ENCODE measurements at regions not wholly inside any gene's neighbourhood (a gene's known extent, or its start where the extent isn't known, plus 50 kb on each side); places are given as distances from the start of the nearest gene placed in this dataset.

GRCh38 chr11:37804666-37805065, 1206.6 kb upstream of the RAG2 start:
- BruUV-seq (replicated peaks) = no TSS peak
- Histone ChIP-seq H2AFZ (ENCODE audit: control insufficient read depth, low read depth, low read length) (no peak overlapping the region), H3K9ac (ENCODE audit: control insufficient read depth, insufficient read depth, low read length) (no peak overlapping the region), H3K4me2 (ENCODE audit: control insufficient read depth, insufficient read depth) (no peak overlapping the region), H3K27me3 (replicated peaks in 1 of 2; ENCODE audit: control insufficient read depth in 2 of 2, insufficient read depth in 2 of 2, low read length in 1 of 2) (no peaks in the 10 kb centered on the region), H3K79me2 (ENCODE audit: control insufficient read depth, insufficient read depth, low read length) (no peaks in the 10 kb centered on the region), H3K9me3 (replicated peaks; ENCODE audit: control insufficient read depth, insufficient read depth, low read length) (no peaks in the 10 kb centered on the region), H3K36me3 (ENCODE audit: control insufficient read depth in 2 of 2, insufficient read depth in 2 of 2, low read length in 1 of 2) (no peaks in the 10 kb centered on the region), H3K4me1 (ENCODE audit: control insufficient read depth, insufficient read depth, low read length) (no peaks in the 10 kb centered on the region), H3K4me3 (no peak overlapping the region), H4K20me1 (ENCODE audit: control insufficient read depth, insufficient read depth) (no peaks in the 10 kb centered on the region), H3K27ac (ENCODE audit: control insufficient read depth, insufficient read depth) (no peak overlapping the region)
- in situ Hi-C loops (cut with MboI) = no loop called here
- no peak for DNase-seq (ENCODE audit: low read depth, low spot score)
- intact Hi-C loops (cut with micrococcal nuclease; ENCODE audit: unreplicated experiment) = no loop called here
- SMC1A ChIA-PET (ENCODE audit: uncharacterized antibody, unreplicated experiment) = interaction anchor here (1.1 kb wide), 1 partner anchor 66 kb away, joined by 3 read pairs; no protein-coding TSS in a partner anchor
- 3% methylated on average over 2 of the region's 2 CpGs for WGBS (ENCODE audit: insufficient coverage, insufficient replicate concordance, low lambda C conversion rate, missing lambda C conversion rate)
- CTCF ChIA-PET = no interaction called here
- RAD21 ChIA-PET (ENCODE audit: unreplicated experiment) = interaction anchor here (0.7 kb wide), 1 partner anchor 194 kb away, joined by 3 read pairs; no protein-coding TSS in a partner anchor
- ATAC-seq = no peak
- FAIRE-seq = no peak
- TF ChIP-seq ZNF384 (IDR thresholded peaks at IDR 0.05; ENCODE audit: borderline replicate concordance, low read depth, low read length) (no peak), USF1 (IDR thresholded peaks at IDR 0.05; ENCODE audit: borderline replicate concordance, extremely low read length, insufficient read depth, low read depth, low read length) (no peak)
- POLR2A ChIA-PET = no interaction called here

- RAD21 ChIA-PET (ENCODE audit: unreplicated experiment) = no interaction called here
Measured at GRCh38 chr11:37788141-37788877, 1190.3 kb upstream of the RAG2 start.

More at GRCh38 chr11:37788141-37788877, 1190.3 kb upstream of the RAG2 start:
- no peaks in the 10 kb centered on the region for H3K79me2 ChIP-seq (ENCODE audit: control insufficient read depth, insufficient read depth, low read length)
- H3K27me3 ChIP-seq (replicated peaks in 1 of 2; ENCODE audit: control insufficient read depth in 2 of 2, insufficient read depth in 2 of 2, low read length in 1 of 2) = no peaks in the 10 kb centered on the region
- no peak overlapping the region for H3K9ac ChIP-seq (ENCODE audit: control insufficient read depth, insufficient read depth, low read length)
- no peaks in the 10 kb centered on the region for H4K20me1 ChIP-seq (ENCODE audit: control insufficient read depth, insufficient read depth)
- in situ Hi-C loops (cut with MboI) = loop anchor here (5.0 kb wide), 1 partner anchor 51 kb away; no protein-coding TSS in a partner anchor
- H2AFZ ChIP-seq (ENCODE audit: control insufficient read depth, low read depth, low read length) = no peak overlapping the region
- H3K4me1 ChIP-seq (ENCODE audit: control insufficient read depth, insufficient read depth, low read length) = no peaks in the 10 kb centered on the region
- no peaks in the 10 kb centered on the region for H3K36me3 ChIP-seq (ENCODE audit: control insufficient read depth in 2 of 2, insufficient read depth in 2 of 2, low read length in 1 of 2)
- H3K9me3 ChIP-seq (replicated peaks; ENCODE audit: control insufficient read depth, insufficient read depth, low read length) = no peaks in the 10 kb centered on the region
- no peak for FAIRE-seq
- TF ChIP-seq YBX1 (IDR thresholded peaks at IDR 0.05) = no peak
- TF ChIP-seq TCF3 (IDR thresholded peaks at IDR 0.05; ENCODE audit: borderline replicate concordance, insufficient read depth, low read depth, low read length) = no peak
- TF ChIP-seq SUPT20H (IDR thresholded peaks at IDR 0.05; ENCODE audit: borderline replicate concordance, control insufficient read depth, low read depth, low read length) = no peak
- TF ChIP-seq YY1 (IDR thresholded peaks at IDR 0.05; ENCODE audit: low read depth, low read length) = no peak
- TF ChIP-seq BCL3 (IDR thresholded peaks at IDR 0.05; ENCODE audit: borderline replicate concordance, insufficient read depth, low read depth, low read length, poor library complexity, severe bottlenecking) = no peak
- TF ChIP-seq BRCA1 (IDR thresholded peaks at IDR 0.05; ENCODE audit: low read depth, low read length) = no peak
- TF ChIP-seq KDM1A (IDR thresholded peaks at IDR 0.05; ENCODE audit: borderline replicate concordance) = no peak
- intact Hi-C loops (cut with micrococcal nuclease; ENCODE audit: unreplicated experiment) = no loop called here
- ATAC-seq = no peak
- WGBS (ENCODE audit: insufficient coverage, insufficient replicate concordance, low lambda C conversion rate, missing lambda C conversion rate) = 16% methylated on average over 5 of the region's 5 CpGs
- no peak overlapping the region for H3K4me3 ChIP-seq
- ChIA-PET SMC1A (ENCODE audit: uncharacterized antibody, unreplicated experiment) (no interaction called here), POLR2A (no interaction called here), CTCF (no interaction called here)
- no peak overlapping the region for H3K4me2 ChIP-seq (ENCODE audit: control insufficient read depth, insufficient read depth)
- BruUV-seq (replicated peaks) = no TSS peak
- DNase-seq (ENCODE audit: low read depth, low spot score) = no peak
- no peak overlapping the region for H3K27ac ChIP-seq (ENCODE audit: control insufficient read depth, insufficient read depth)

Data from GM12878 (cell line).